OCI-M2 (cell line): ENCODE measurements at regions not wholly inside any gene's neighbourhood (a gene's known extent, or its start where the extent isn't known, plus 50 kb on each side); places are given as distances from the start of the nearest gene placed in this dataset.

Experiments
- DNase-seq: peaks from one replicate; lab custom pipeline; 2025; ENCODE audit not compliant: unreplicated experiment; lab: John Stamatoyannopoulos, UW

GRCh38 chr22:42217752-42218280 lies 52.6 kb downstream of the TCF20 start:
- no peak for DNase-seq

GRCh38 chr22:42217019-42217751 lies 53.3 kb downstream of the TCF20 start:
- DNase-seq: no peak

GRCh38 chr22:42214633-42215415 lies 55.6 kb downstream of the TCF20 start:
- DNase-seq: no peak

- no peak for DNase-seq
These were observed 62.1 kb downstream of the TCF20 start for GRCh38 chr22:42208362-42208761.

GRCh38 chr22:42207918-42208317 lies 62.5 kb downstream of the TCF20 start:
- DNase-seq: no peak

DNA sequence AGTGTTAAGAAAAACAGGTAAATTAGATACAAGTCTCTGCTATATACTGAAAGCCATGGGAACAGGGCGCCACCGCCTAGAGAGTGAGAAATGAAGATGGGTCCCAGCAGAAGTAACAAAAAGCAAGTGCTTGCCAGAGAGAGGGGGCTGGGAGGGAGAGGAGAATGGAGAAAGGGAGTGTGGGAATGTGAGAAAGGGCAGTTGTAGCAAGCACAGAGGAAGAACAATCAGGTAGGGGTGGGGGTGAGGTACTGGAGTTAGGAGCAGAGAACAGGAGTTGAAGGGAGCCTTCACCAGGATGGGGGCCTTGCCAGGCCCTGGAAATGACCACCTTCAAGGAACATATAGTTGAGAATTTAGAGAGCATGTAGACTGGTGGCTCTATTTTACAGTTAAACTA lies 66.8 kb downstream of the TCF20 start:
- no peak for DNase-seq

DNA sequence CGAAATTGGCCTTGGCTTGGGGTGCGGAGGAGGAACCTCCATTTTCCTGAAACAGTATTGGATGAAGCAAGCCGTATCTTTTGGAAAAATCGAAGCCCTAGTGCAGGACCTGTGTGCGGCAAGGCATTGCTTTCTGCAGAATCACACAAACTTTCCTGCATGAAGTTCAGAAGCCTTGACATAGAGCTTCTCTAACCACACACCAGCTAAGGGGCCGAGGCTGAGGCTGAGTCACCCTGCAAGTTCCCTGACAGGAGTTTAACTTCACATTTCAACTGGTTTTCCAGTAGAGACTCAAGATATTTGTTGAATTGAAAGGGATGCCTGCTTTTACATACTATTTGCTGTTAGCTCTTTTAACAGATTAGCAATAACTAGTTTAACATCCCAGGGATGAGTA lies 67.8 kb downstream of the TCF20 start:
- DNase-seq: no peak

DNA sequence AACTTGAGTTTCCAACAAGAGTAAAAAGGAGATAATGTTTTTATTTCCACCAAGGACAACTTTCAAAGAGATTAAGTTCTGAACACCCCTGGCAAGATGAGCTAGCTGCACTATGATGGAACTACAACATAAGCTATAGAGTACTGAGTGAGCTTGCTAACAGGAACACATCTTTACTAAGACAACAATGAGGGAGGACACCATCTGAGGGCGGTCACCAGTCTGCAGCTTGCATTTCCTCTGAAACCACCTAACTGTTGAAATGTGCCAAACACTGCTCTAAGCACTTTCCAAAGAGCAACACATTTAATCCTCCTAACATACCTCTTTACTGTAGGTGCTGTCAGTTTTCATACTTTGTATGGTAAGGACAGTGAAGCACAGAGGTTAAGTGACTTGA lies 68.4 kb downstream of the TCF20 start:
- no peak for DNase-seq

GRCh38 chr22:42199025-42199424 lies 68.4 kb upstream of the CYP2D6 start:
- DNase-seq: no peak

GRCh38 chr22:42198226-42198625 lies 67.6 kb upstream of the CYP2D6 start:
- DNase-seq: no peak

DNA sequence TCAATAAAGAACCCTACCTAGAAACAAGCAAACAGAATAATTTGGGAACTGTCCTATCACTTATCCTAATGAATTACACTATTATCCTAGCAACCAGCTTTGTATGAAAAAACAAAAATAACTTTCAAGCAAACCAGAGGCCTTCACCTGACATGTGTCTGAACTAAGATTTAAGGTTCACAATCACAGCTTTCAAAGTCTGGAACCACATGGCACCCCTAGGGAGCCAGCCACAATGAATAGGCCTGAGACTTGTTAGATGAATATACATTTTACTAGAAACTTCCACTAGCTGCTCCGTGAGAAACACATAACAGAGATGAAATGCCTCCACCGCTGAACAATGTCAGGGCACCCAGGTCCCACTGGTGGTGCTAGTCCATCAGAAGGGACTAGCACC lies 65.8 kb upstream of the CYP2D6 start:
- DNase-seq: no peak

DNA sequence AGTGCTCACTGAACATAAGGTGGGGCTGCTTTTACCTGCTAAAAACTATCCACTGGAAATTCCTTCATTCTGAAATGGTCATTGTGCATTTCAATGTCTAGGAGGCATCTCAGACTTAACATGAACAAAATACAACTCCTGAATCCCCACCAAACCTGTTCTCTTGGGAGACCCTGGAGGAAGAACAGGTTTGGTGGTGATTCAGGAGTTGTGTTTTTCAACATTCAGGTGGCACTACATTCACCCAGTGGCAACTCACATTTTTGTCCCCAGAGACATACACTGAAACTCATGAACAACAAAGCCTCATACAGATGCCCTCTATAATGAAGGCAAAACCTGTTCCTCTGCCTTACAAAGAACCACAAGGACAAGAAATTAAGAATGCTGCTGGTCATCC lies 64.3 kb upstream of the CYP2D6 start:
- DNase-seq: no peak

- no peak for DNase-seq
These were observed 63.7 kb upstream of the CYP2D6 start for GRCh38 chr22:42194104-42194851.

DNA sequence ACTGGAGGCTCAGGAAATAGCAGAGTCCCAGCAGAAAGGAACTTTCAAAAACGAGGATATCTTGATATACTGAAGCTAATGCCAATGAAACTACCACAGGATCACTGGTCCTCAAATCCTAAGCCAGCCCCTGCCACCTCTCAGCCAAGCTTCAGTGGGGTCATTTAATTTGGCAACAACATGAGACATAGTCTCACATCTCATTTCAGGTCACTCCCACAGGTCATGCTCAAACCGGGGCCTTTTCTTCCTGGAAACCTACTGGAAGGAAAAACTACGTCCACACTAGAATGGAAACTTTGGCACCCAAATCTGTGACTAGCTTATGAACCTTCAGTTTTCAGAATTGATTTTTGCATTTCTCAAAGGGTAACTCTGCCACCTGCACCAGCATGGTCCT lies 61.9 kb upstream of the CYP2D6 start:
- no peak for DNase-seq

- DNase-seq: no peak
These were observed 59.7 kb upstream of the CYP2D6 start for GRCh38 chr22:42190274-42190673.

DNA sequence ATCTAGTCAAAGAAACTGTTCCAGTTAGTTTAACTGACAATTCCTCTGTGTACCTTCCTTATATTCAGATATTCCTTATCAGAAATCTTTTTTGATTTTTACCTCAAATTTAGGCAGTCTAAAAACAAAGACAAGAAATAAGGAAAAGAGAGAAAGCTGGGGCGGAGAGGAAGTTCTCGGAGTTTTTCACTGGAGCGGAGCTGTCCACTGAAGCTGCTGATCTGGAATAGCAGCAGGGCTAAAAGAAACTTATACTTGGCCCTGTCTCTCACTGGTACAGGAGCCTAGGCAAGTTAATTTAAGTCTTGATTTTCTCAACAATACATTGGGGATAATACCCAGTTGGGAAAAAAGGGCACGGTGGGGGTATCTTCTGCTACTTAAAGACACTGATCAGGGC lies 59.2 kb upstream of the CYP2D6 start:
- no peak for DNase-seq

DNA sequence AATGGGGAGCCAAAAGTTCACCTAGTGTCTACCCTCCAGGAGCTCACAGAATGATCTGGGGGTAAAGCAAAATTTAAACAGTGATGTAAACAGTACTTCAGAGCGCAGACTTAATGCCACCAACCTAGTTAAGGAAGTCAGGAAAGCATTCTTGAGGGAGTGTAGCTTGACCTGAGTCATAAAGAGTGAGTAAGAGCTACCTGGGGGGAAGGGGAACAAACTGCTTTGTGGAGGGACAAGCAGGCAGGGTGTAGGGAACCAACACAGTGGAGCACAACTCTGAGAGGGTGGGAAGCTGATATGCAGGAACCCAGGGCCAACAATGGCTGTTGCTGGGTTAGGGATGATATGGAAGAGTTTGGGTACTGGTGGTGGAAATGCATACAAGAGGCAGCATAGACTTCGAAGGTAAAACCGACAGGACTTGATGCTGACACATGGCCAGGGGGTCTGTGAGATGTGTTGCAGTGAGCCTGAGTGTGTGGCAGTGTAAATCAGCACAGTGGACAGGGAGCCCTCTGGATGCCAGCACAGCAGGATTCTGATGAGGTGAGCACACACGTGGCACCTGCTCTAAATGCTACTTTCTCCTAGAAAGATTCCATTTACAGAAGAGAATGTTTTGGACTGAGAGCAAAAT lies 58.3 kb upstream of the CYP2D6 start:
- no peak for DNase-seq

GRCh38 chr22:42187646-42188045 lies 57.0 kb upstream of the CYP2D6 start:
- no peak for DNase-seq

- DNase-seq: no peak
These were observed 55.4 kb upstream of the CYP2D6 start for GRCh38 chr22:42185915-42186439.

DNA sequence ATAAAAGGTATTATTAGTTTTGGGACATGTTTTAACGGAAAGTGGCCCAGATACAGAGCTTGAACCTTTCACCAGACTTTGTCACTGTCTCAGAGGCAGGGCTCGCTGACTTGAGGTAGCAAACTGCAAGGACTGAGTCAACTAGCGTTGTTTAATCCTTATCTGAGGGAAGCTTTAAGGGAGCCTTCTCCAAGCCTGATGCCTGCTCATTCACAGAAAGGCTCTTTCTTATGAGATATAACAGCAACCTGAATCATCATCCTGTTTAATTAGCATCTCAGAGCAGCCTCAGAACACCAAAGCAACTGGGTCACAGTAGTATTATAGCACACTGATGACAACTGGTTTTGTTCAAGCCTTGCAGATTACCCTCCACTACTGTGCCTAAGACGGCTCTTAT lies 54.2 kb upstream of the CYP2D6 start:
- DNase-seq: no peak
